ENCODE measurements at regions not wholly inside any gene's neighbourhood (a gene's known extent, or its start where the extent isn't known, plus 50 kb on each side); places are given as distances from the start of the nearest gene placed in this dataset.

DNA sequence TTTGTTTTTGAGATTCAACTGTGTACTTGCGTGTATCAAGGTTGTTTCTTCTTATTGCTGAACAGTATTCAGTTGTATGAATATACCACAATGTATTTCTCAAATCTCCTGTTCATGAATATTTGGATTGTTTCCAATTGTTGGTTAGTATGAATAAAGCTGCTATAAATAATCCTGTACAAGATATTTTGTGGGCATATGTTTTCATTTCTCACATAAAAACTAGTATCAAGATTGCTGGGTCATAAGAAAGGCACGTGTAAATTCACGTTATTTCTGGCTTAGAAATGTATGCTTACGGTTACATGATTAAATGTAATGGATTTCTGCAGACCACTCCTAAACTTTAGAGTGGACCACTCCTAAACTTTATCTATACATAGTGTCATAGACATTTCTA is 96.6 kb downstream of the BTBD3 start:
- Mint-ChIP-seq H3K27me3 (ENCODE audit: low read depth) (no peaks in the 10 kb centered on the region), H3K27ac (ENCODE audit: unreplicated experiment) (no peak overlapping the region), H3K4me3 (no peak overlapping the region), H3K36me3 (ENCODE audit: low read depth) (no peaks in the 10 kb centered on the region), H3K4me1 (peaks cover 12% of the 10 kb centered on the region), H3K9me3 (peaks cover 7% of the 10 kb centered on the region)
- no peak for DNase-seq (ENCODE audit: low read depth, low spot score)
- no peak for TF ChIP-seq CTCF (conservative IDR thresholded peaks at IDR 0.05)

- DNase-seq (ENCODE audit: low read depth, low spot score), result no peak
- TF ChIP-seq CTCF (conservative IDR thresholded peaks at IDR 0.05), result no peak
- Mint-ChIP-seq H3K4me1 (peaks cover 12% of the 10 kb centered on the region), H3K9me3 (peaks cover 7% of the 10 kb centered on the region), H3K27me3 (ENCODE audit: low read depth) (no peaks in the 10 kb centered on the region), H3K27ac (ENCODE audit: unreplicated experiment) (no peak overlapping the region), H3K4me3 (no peak overlapping the region), H3K36me3 (ENCODE audit: low read depth) (no peaks in the 10 kb centered on the region)
Measured at GRCh38 chr20:12014736-12015135, 97.0 kb downstream of the BTBD3 start.

- DNase-seq (ENCODE audit: low read depth, low spot score), result no peak
Measured at GRCh38 chr20:12016291-12016690, 98.6 kb downstream of the BTBD3 start.

GRCh38 chr20:12019715-12020114 is 102.0 kb downstream of the BTBD3 start:
- no peak overlapping the region for H3K27ac Mint-ChIP-seq (ENCODE audit: unreplicated experiment)
- no peak for TF ChIP-seq CTCF (conservative IDR thresholded peaks at IDR 0.05)
- H3K36me3 Mint-ChIP-seq (ENCODE audit: low read depth), result no peaks in the 10 kb centered on the region
- no peak overlapping the region for H3K4me3 Mint-ChIP-seq
- no peak for DNase-seq (ENCODE audit: low read depth, low spot score)
- peaks cover 4% of the 10 kb centered on the region for H3K4me1 Mint-ChIP-seq
- peaks cover 9% of the 10 kb centered on the region for H3K9me3 Mint-ChIP-seq
- no peaks in the 10 kb centered on the region for H3K27me3 Mint-ChIP-seq (ENCODE audit: low read depth)

More at GRCh38 chr20:12016291-12016690, 98.6 kb downstream of the BTBD3 start:
- Mint-ChIP-seq H3K27me3 (ENCODE audit: low read depth) (no peaks in the 10 kb centered on the region), H3K36me3 (ENCODE audit: low read depth) (no peaks in the 10 kb centered on the region), H3K9me3 (peaks cover 7% of the 10 kb centered on the region), H3K4me3 (no peak overlapping the region), H3K27ac (ENCODE audit: unreplicated experiment) (no peak overlapping the region), H3K4me1 (peaks cover 11% of the 10 kb centered on the region)
- no peak for TF ChIP-seq CTCF (conservative IDR thresholded peaks at IDR 0.05)

GRCh38 chr20:12020846-12021245 is 103.2 kb downstream of the BTBD3 start:
- Mint-ChIP-seq H3K4me1 (peaks cover 4% of the 10 kb centered on the region), H3K27me3 (ENCODE audit: low read depth) (no peaks in the 10 kb centered on the region), H3K9me3 (peaks cover 7% of the 10 kb centered on the region), H3K36me3 (ENCODE audit: low read depth) (no peaks in the 10 kb centered on the region), H3K27ac (ENCODE audit: unreplicated experiment) (no peak overlapping the region), H3K4me3 (no peak overlapping the region)
- no peak for DNase-seq (ENCODE audit: low read depth, low spot score)
- no peak for TF ChIP-seq CTCF (conservative IDR thresholded peaks at IDR 0.05)

- no peak overlapping the region for H3K4me3 Mint-ChIP-seq
- H3K36me3 Mint-ChIP-seq (ENCODE audit: low read depth), result no peaks in the 10 kb centered on the region
- peaks cover 7% of the 10 kb centered on the region for H3K9me3 Mint-ChIP-seq
Measured at GRCh38 chr20:12022126-12022525, 104.4 kb downstream of the BTBD3 start.

More at GRCh38 chr20:12022126-12022525, 104.4 kb downstream of the BTBD3 start:
- H3K4me1 Mint-ChIP-seq, result peaks cover 4% of the 10 kb centered on the region
- TF ChIP-seq CTCF (conservative IDR thresholded peaks at IDR 0.05), result no peak
- no peak overlapping the region for H3K27ac Mint-ChIP-seq (ENCODE audit: unreplicated experiment)
- no peak for DNase-seq (ENCODE audit: low read depth, low spot score)
- H3K27me3 Mint-ChIP-seq (ENCODE audit: low read depth), result no peaks in the 10 kb centered on the region

Data from neural crest cell (in vitro differentiated cells).